ENCODE measurements at regions not wholly inside any gene's neighbourhood (a gene's known extent, or its start where the extent isn't known, plus 50 kb on each side); places are given as distances from the start of the nearest gene placed in this dataset.

GRCh38 chr2:215565897-215566296, 130.0 kb upstream of the FN1 start:
- no peak for TF ChIP-seq CTCF (IDR thresholded peaks at IDR 0.05; ENCODE audit: borderline replicate concordance)

GRCh38 chr2:215557701-215558100, 121.8 kb upstream of the FN1 start:
- no peak for TF ChIP-seq CTCF (IDR thresholded peaks at IDR 0.05; ENCODE audit: borderline replicate concordance)
- Histone ChIP-seq H3K36me3 (no peaks in the 10 kb centered on the region), H3K27ac (replicated peaks) (no peak overlapping the region), H3K27me3 (ENCODE audit: low read depth) (no peaks in the 10 kb centered on the region), H3K9me3 (replicated peaks) (no peaks in the 10 kb centered on the region), H3K4me3 (no peak overlapping the region), H3K4me1 (no peaks in the 10 kb centered on the region)
- no peak for DNase-seq
- intact Hi-C loops (cut with micrococcal nuclease), result no loop called here

More at GRCh38 chr2:215565897-215566296, 130.0 kb upstream of the FN1 start:
- no peaks in the 10 kb centered on the region for H3K9me3 ChIP-seq (replicated peaks)
- DNase-seq, result no peak
- H3K4me1 ChIP-seq, result no peaks in the 10 kb centered on the region
- H3K27me3 ChIP-seq (ENCODE audit: low read depth), result no peaks in the 10 kb centered on the region
- H3K36me3 ChIP-seq, result no peaks in the 10 kb centered on the region
- intact Hi-C loops (cut with micrococcal nuclease), result no loop called here
- H3K4me3 ChIP-seq, result no peak overlapping the region
- no peak overlapping the region for H3K27ac ChIP-seq (replicated peaks)

GRCh38 chr2:215556979-215557378, 121.1 kb upstream of the FN1 start:
- no peaks in the 10 kb centered on the region for H3K27me3 ChIP-seq (ENCODE audit: low read depth)
- no peaks in the 10 kb centered on the region for H3K9me3 ChIP-seq (replicated peaks)
- H3K27ac ChIP-seq (replicated peaks), result no peak overlapping the region
- no peaks in the 10 kb centered on the region for H3K36me3 ChIP-seq
- no peak for TF ChIP-seq CTCF (IDR thresholded peaks at IDR 0.05; ENCODE audit: borderline replicate concordance)
- intact Hi-C loops (cut with micrococcal nuclease), result no loop called here
- H3K4me1 ChIP-seq, result no peaks in the 10 kb centered on the region
- no peak overlapping the region for H3K4me3 ChIP-seq
- no peak for DNase-seq

- Histone ChIP-seq H3K27ac (replicated peaks) (no peak overlapping the region), H3K4me3 (no peak overlapping the region), H3K36me3 (no peaks in the 10 kb centered on the region), H3K4me1 (no peaks in the 10 kb centered on the region), H3K9me3 (replicated peaks) (no peaks in the 10 kb centered on the region), H3K27me3 (ENCODE audit: low read depth) (no peaks in the 10 kb centered on the region)
- no peak for TF ChIP-seq CTCF (IDR thresholded peaks at IDR 0.05; ENCODE audit: borderline replicate concordance)
- intact Hi-C loops (cut with micrococcal nuclease), result no loop called here
- DNase-seq, result no peak
Measured at GRCh38 chr2:215554689-215555498, 119.0 kb upstream of the FN1 start.

- DNase-seq, result no peak
- H3K9me3 ChIP-seq (replicated peaks), result no peaks in the 10 kb centered on the region
- no peak overlapping the region for H3K4me3 ChIP-seq
- no peak overlapping the region for H3K27ac ChIP-seq (replicated peaks)
- no peak for TF ChIP-seq CTCF (IDR thresholded peaks at IDR 0.05; ENCODE audit: borderline replicate concordance)
- no peaks in the 10 kb centered on the region for H3K36me3 ChIP-seq
- intact Hi-C loops (cut with micrococcal nuclease), result no loop called here
- H3K4me1 ChIP-seq, result no peaks in the 10 kb centered on the region
- no peaks in the 10 kb centered on the region for H3K27me3 ChIP-seq (ENCODE audit: low read depth)
Measured at GRCh38 chr2:215553946-215554345, 118.1 kb upstream of the FN1 start.
